ENCODE measurements at regions not wholly inside any gene's neighbourhood (a gene's known extent, or its start where the extent isn't known, plus 50 kb on each side); places are given as distances from the start of the nearest gene placed in this dataset.

DNA sequence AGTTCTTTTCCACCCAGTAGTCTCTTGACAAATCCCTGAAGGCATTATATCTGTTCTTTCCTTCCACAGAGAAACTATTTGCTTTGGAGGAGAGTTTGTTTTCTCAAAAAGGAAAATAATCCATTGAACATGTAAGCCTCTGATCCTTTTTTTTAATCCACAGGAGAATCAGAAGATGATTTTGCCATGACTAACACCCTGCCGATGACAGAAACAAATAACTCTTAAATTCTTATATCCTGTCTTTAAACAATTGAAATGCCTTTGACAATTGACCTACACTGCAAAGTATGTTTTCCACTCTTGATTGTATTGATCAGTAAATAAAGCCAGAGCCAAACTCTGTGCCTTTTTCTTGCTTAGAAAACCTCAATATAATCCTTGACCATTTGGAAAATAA, 666.4 kb upstream of the CTNND2 start:
- CTCF ChIA-PET (ENCODE audit: partially characterized antibody): no interaction called here
- Histone ChIP-seq H3K27ac (ENCODE audit: low read depth, low read length) (no peak overlapping the region), H4K91ac (replicated peaks; ENCODE audit: insufficient read length, low read length) (no peak overlapping the region), H3K27me3 (replicated peaks in 1 of 4; ENCODE audit: control insufficient read depth in 3 of 4, extremely low read depth in 1 of 4, insufficient read depth in 3 of 4, low read length in 3 of 4) (no peaks in the 10 kb centered on the region), H3K36me3 (ENCODE audit: control insufficient read depth in 2 of 4, insufficient read depth in 4 of 4, low read length in 3 of 4) (no peaks in the 10 kb centered on the region), H2BK120ac (replicated peaks; ENCODE audit: low read depth, low read length) (no peak overlapping the region), H4K8ac (ENCODE audit: extremely low read depth, insufficient read depth, low read length) (no peak overlapping the region), H3K4me1 (replicated peaks in 1 of 4; ENCODE audit: control insufficient read depth in 3 of 4, insufficient read depth in 4 of 4, low read length in 3 of 4) (no peaks in the 10 kb centered on the region), H3K4me2 (ENCODE audit: insufficient read depth in 1 of 2, low read depth in 2 of 2, low read length in 2 of 2) (no peak overlapping the region), H2BK15ac (ENCODE audit: low read length) (no peak overlapping the region), H3K23me2 (ENCODE audit: low read depth, low read length) (no peaks in the 10 kb centered on the region), H4K20me1 (replicated peaks in 1 of 2; ENCODE audit: control insufficient read depth in 1 of 2, insufficient read depth in 2 of 2, low read length in 2 of 2) (no peaks in the 10 kb centered on the region), H3K79me1 (ENCODE audit: low read depth, low read length) (no peaks in the 10 kb centered on the region), H4K5ac (ENCODE audit: insufficient read length, low read depth, low read length) (no peak overlapping the region), H3K14ac (ENCODE audit: insufficient read length) (no peak overlapping the region), H2BK12ac (ENCODE audit: low read depth, low read length) (no peak overlapping the region), H3K56ac (replicated peaks; ENCODE audit: insufficient read length, low read depth, low read length) (no peak overlapping the region), H3K9me3 (ENCODE audit: insufficient read depth in 2 of 2, low read depth in 1 of 2, low read length in 1 of 2) (peaks cover 0 to 6% of the 10 kb centered on the region in 2 experiments; a peak in 1 of 4 replicates), H3K23ac (ENCODE audit: insufficient read length) (no peak overlapping the region), H2BK5ac (ENCODE audit: low read depth, low read length) (no peak overlapping the region), H3K9ac (replicated peaks in 1 of 4; ENCODE audit: extremely low read depth in 1 of 4, low read depth in 3 of 4, low read length in 3 of 4) (no peak overlapping the region), H2AK5ac (ENCODE audit: low read depth, low read length) (no peak overlapping the region), H3K4ac (replicated peaks; ENCODE audit: insufficient read length, low read depth, low read length) (no peak overlapping the region), H3K18ac (ENCODE audit: extremely low read depth, low read length) (no peak overlapping the region), H2AFZ (ENCODE audit: low read length) (no peak overlapping the region; the same call in 1 of the 2 replicates), H3K4me3 (ENCODE audit: extremely low read depth in 1 of 4, insufficient read depth in 2 of 4, low read depth in 3 of 4, low read length in 4 of 4) (no peak overlapping the region), H3K79me2 (ENCODE audit: control insufficient read depth in 1 of 2, insufficient read depth in 2 of 2, low read length in 2 of 2) (no peaks in the 10 kb centered on the region), H2BK20ac (ENCODE audit: low read length) (no peak overlapping the region)
- no peak for DNase-seq (ENCODE audit: low read depth in 1 of 2, low spot score in 2 of 2)
- POLR2A ChIA-PET (ENCODE audit: partially characterized antibody): no interaction called here
- FAIRE-seq: no peak
- WGBS, 2 experiments (ENCODE audit: extremely low coverage in 1 of 2, insufficient coverage in 1 of 2, insufficient read length in 1 of 2, insufficient replicate concordance in 2 of 2, low coverage in 1 of 2, low lambda C conversion rate in 2 of 2, missing lambda C conversion rate in 1 of 2): 92% methylated on average over 1 of the region's 1 CpG; no CpG with 5 or more reads in 1 of the 2 experiments
- no peak for TF ChIP-seq SP2 (IDR thresholded peaks at IDR 0.05; ENCODE audit: low read length)
- no peak for TF ChIP-seq SIN3A (conservative IDR thresholded peaks at IDR 0.05 in 1 of 2, IDR thresholded peaks at IDR 0.05 in 1 of 2; ENCODE audit: low read depth in 1 of 2, low read length in 2 of 2)
- no peak for TF ChIP-seq PHF8 (conservative IDR thresholded peaks at IDR 0.05; ENCODE audit: low read depth, low read length)
- no peak for TF ChIP-seq ZNF274 (IDR thresholded peaks at IDR 0.05; ENCODE audit: borderline replicate concordance, extremely low read depth, low read length)
- no peak for TF ChIP-seq CHD1 (IDR thresholded peaks at IDR 0.05; ENCODE audit: low read depth, low read length)
- TF ChIP-seq RFX5 (IDR thresholded peaks at IDR 0.05; ENCODE audit: borderline replicate concordance, low read depth, low read length): no peak
- no peak for TF ChIP-seq HDAC6 (IDR thresholded peaks at IDR 0.05; ENCODE audit: low read depth, low read length)
- no peak for TF ChIP-seq FOSL1 (IDR thresholded peaks at IDR 0.05; ENCODE audit: insufficient read depth, low read depth, low read length)
- TF ChIP-seq TEAD4 (IDR thresholded peaks at IDR 0.05; ENCODE audit: low read depth, low read length): no peak
- no peak for TF ChIP-seq RAD21 (IDR thresholded peaks at IDR 0.05 in 1 of 2, conservative IDR thresholded peaks at IDR 0.05 in 1 of 2; ENCODE audit: low read depth in 2 of 2, low read length in 2 of 2)
- no peak for TF ChIP-seq NRF1 (IDR thresholded peaks at IDR 0.05; ENCODE audit: low read depth, low read length)

All from H1 (cell line).